Activated T-cell treated with anti-CD3 and anti-CD28 coated beads, Interleukin-2, amount 50 U/mL, for 4 hours (primary cell): ENCODE measurements at regions not wholly inside any gene's neighbourhood (a gene's known extent, or its start where the extent isn't known, plus 50 kb on each side); places are given as distances from the start of the nearest gene placed in this dataset.

Experiments
- ATAC-seq, 2 donors: fragments of 200-7000 bp; cut with Tn5 transposase; one replicate each; pipeline ENCODE4 v1.10.0; 2021
- DNase-seq: peaks from one replicate; pipeline ENCODE4 v3.0.0-alpha.2; 2020
- H3K27me3 Mint-ChIP-seq: one replicate; pipeline ENCODE4 v1.8.0; 2021; ENCODE audit warnings: low read depth, mixed read lengths
- H3K36me3 Mint-ChIP-seq: one replicate; pipeline ENCODE4 v1.8.0; 2022; ENCODE audit warnings: mixed read lengths; ENCODE audit not compliant: insufficient read depth
- H3K4me1 Mint-ChIP-seq: one replicate; pipeline ENCODE4 v1.8.0; 2021; ENCODE audit warnings: low read depth, mixed read lengths
- H3K4me3 Mint-ChIP-seq: one replicate; pipeline ENCODE4 v1.8.0; 2021; ENCODE audit warnings: mild to moderate bottlenecking, moderate library complexity, mixed read lengths
- H3K9me3 Mint-ChIP-seq: one replicate; pipeline ENCODE4 v1.8.0; 2021; ENCODE audit warnings: mixed read lengths

- peaks cover 2% of the 10 kb centered on the region for H3K4me1 Mint-ChIP-seq
- peak; percentile 8 for DNase-seq
- H3K36me3 Mint-ChIP-seq, result no peaks in the 10 kb centered on the region
- H3K27me3 Mint-ChIP-seq, result peaks cover 19% of the 10 kb centered on the region
- peak; percentile 48 for ATAC-seq
- no peak overlapping the region for H3K4me3 Mint-ChIP-seq
- H3K9me3 Mint-ChIP-seq, result no peaks in the 10 kb centered on the region
Measured at GRCh38 chr20:34190679-34191090, 50.5 kb upstream of the ASIP start.
